ENCODE measurements at regions not wholly inside any gene's neighbourhood (a gene's known extent, or its start where the extent isn't known, plus 50 kb on each side); places are given as distances from the start of the nearest gene placed in this dataset.
"Not testable (repeated sequence)": the region's sequence is repeated elsewhere in the genome, so short reads cannot be mapped to it uniquely, and the experiment has no call there.

- H3K4me1 Mint-ChIP-seq; H3K36me3 Mint-ChIP-seq (ENCODE audit: low read depth); DNase-seq; ATAC-seq; H3K27ac Mint-ChIP-seq; H3K9me3 ChIP-seq (ENCODE audit: control insufficient read depth, low read length, poor library complexity, severe bottlenecking); H3K4me3 Mint-ChIP-seq: not testable (repeated sequence)
- H3K27me3 Mint-ChIP-seq: peaks cover 22% of the 10 kb centered on the region
Observed at GRCh38 chr4:147168200-147168599, 222.5 kb upstream of the TTC29 start.

GRCh38 chr4:147173322-147173721, 227.7 kb upstream of the TTC29 start:
- no peaks in the 10 kb centered on the region for H3K36me3 Mint-ChIP-seq (ENCODE audit: low read depth)
- H3K4me1 Mint-ChIP-seq: no peaks in the 10 kb centered on the region
- ATAC-seq: no peak

GRCh38 chr4:147173797-147174432, 228.3 kb upstream of the TTC29 start:
- H3K27me3 Mint-ChIP-seq: peaks cover 21% of the 10 kb centered on the region
- no peaks in the 10 kb centered on the region for H3K9me3 ChIP-seq (ENCODE audit: control insufficient read depth, low read length, poor library complexity, severe bottlenecking)
- no peak for ATAC-seq
- H3K27ac Mint-ChIP-seq: no peak overlapping the region
- no peak overlapping the region for H3K4me3 Mint-ChIP-seq
- H3K36me3 Mint-ChIP-seq (ENCODE audit: low read depth): no peaks in the 10 kb centered on the region
- DNase-seq: no peak
- no peaks in the 10 kb centered on the region for H3K4me1 Mint-ChIP-seq

More at GRCh38 chr4:147173322-147173721, 227.7 kb upstream of the TTC29 start:
- H3K9me3 ChIP-seq (ENCODE audit: control insufficient read depth, low read length, poor library complexity, severe bottlenecking): no peaks in the 10 kb centered on the region
- no peak for DNase-seq
- no peak overlapping the region for H3K4me3 Mint-ChIP-seq
- H3K27ac Mint-ChIP-seq: no peak overlapping the region
- peaks cover 21% of the 10 kb centered on the region for H3K27me3 Mint-ChIP-seq

- H3K27ac Mint-ChIP-seq: no peak overlapping the region
- no peaks in the 10 kb centered on the region for H3K36me3 Mint-ChIP-seq (ENCODE audit: low read depth)
- no peak overlapping the region for H3K4me3 Mint-ChIP-seq
- H3K9me3 ChIP-seq (ENCODE audit: control insufficient read depth, low read length, poor library complexity, severe bottlenecking): no peaks in the 10 kb centered on the region
- DNase-seq (no peak), ATAC-seq (no peak)
- H3K4me1 Mint-ChIP-seq: no peaks in the 10 kb centered on the region
- peaks cover 21% of the 10 kb centered on the region for H3K27me3 Mint-ChIP-seq
Observed at GRCh38 chr4:147174591-147174990, 228.9 kb upstream of the TTC29 start.

GRCh38 chr4:147175460-147176025, 229.9 kb upstream of the TTC29 start:
- H3K9me3 ChIP-seq (ENCODE audit: control insufficient read depth, low read length, poor library complexity, severe bottlenecking): no peaks in the 10 kb centered on the region
- Mint-ChIP-seq H3K36me3 (ENCODE audit: low read depth) (no peaks in the 10 kb centered on the region), H3K4me3 (no peak overlapping the region), H3K27me3 (peaks cover 21% of the 10 kb centered on the region), H3K27ac (no peak overlapping the region), H3K4me1 (no peaks in the 10 kb centered on the region)
- ATAC-seq (no peak), DNase-seq (no peak)

GRCh38 chr4:147182041-147182440, 236.4 kb upstream of the TTC29 start:
- Mint-ChIP-seq H3K36me3 (ENCODE audit: low read depth) (no peaks in the 10 kb centered on the region), H3K27ac (no peak overlapping the region), H3K27me3 (peaks cover 9% of the 10 kb centered on the region), H3K4me1 (no peaks in the 10 kb centered on the region), H3K4me3 (no peak overlapping the region)
- no peak for ATAC-seq
- no peak for DNase-seq
- no peaks in the 10 kb centered on the region for H3K9me3 ChIP-seq (ENCODE audit: control insufficient read depth, low read length, poor library complexity, severe bottlenecking)

- no peaks in the 10 kb centered on the region for H3K9me3 ChIP-seq (ENCODE audit: control insufficient read depth, low read length, poor library complexity, severe bottlenecking)
- Mint-ChIP-seq H3K4me3 (no peak overlapping the region), H3K27ac (no peak overlapping the region), H3K4me1 (no peaks in the 10 kb centered on the region), H3K36me3 (ENCODE audit: low read depth) (no peaks in the 10 kb centered on the region), H3K27me3 (peaks cover 5% of the 10 kb centered on the region)
- ATAC-seq (no peak), DNase-seq (no peak)
Observed at GRCh38 chr4:147192679-147193078, 247.0 kb upstream of the TTC29 start.

GRCh38 chr4:147194114-147194513, 248.4 kb upstream of the TTC29 start:
- ATAC-seq (no peak), DNase-seq (no peak)
- Mint-ChIP-seq H3K27me3 (peaks cover 5% of the 10 kb centered on the region), H3K4me1 (no peaks in the 10 kb centered on the region), H3K4me3 (no peak overlapping the region), H3K27ac (no peak overlapping the region), H3K36me3 (ENCODE audit: low read depth) (no peaks in the 10 kb centered on the region)
- H3K9me3 ChIP-seq (ENCODE audit: control insufficient read depth, low read length, poor library complexity, severe bottlenecking): no peaks in the 10 kb centered on the region

GRCh38 chr4:147194604-147195003, 248.9 kb upstream of the TTC29 start:
- ATAC-seq (no peak), DNase-seq (no peak)
- Mint-ChIP-seq H3K4me3 (no peak overlapping the region), H3K27me3 (peaks cover 5% of the 10 kb centered on the region), H3K27ac (no peak overlapping the region), H3K4me1 (no peaks in the 10 kb centered on the region), H3K36me3 (ENCODE audit: low read depth) (no peaks in the 10 kb centered on the region)
- no peaks in the 10 kb centered on the region for H3K9me3 ChIP-seq (ENCODE audit: control insufficient read depth, low read length, poor library complexity, severe bottlenecking)

- ATAC-seq: no peak
- no peak overlapping the region for H3K4me3 Mint-ChIP-seq
- H3K27me3 Mint-ChIP-seq: peaks cover 5% of the 10 kb centered on the region
- no peak for DNase-seq
- no peak overlapping the region for H3K27ac Mint-ChIP-seq
- no peaks in the 10 kb centered on the region for H3K36me3 Mint-ChIP-seq (ENCODE audit: low read depth)
- H3K4me1 Mint-ChIP-seq: no peaks in the 10 kb centered on the region
- no peaks in the 10 kb centered on the region for H3K9me3 ChIP-seq (ENCODE audit: control insufficient read depth, low read length, poor library complexity, severe bottlenecking)
Observed at GRCh38 chr4:147195386-147195785, 249.7 kb upstream of the TTC29 start.

GRCh38 chr4:147198411-147199051, 252.9 kb upstream of the TTC29 start:
- H3K27ac Mint-ChIP-seq: no peak overlapping the region
- DNase-seq (no peak), ATAC-seq (no peak)
- H3K4me1 Mint-ChIP-seq: no peaks in the 10 kb centered on the region
- no peaks in the 10 kb centered on the region for H3K9me3 ChIP-seq (ENCODE audit: control insufficient read depth, low read length, poor library complexity, severe bottlenecking)
- no peak overlapping the region for H3K4me3 Mint-ChIP-seq
- peaks cover 5% of the 10 kb centered on the region for H3K27me3 Mint-ChIP-seq
- H3K36me3 Mint-ChIP-seq (ENCODE audit: low read depth): no peaks in the 10 kb centered on the region

GRCh38 chr4:147201016-147201415, 255.4 kb upstream of the TTC29 start:
- no peaks in the 10 kb centered on the region for H3K9me3 ChIP-seq (ENCODE audit: control insufficient read depth, low read length, poor library complexity, severe bottlenecking)
- DNase-seq: no peak
- H3K4me1 Mint-ChIP-seq: no peaks in the 10 kb centered on the region
- no peak overlapping the region for H3K27ac Mint-ChIP-seq
- no peaks in the 10 kb centered on the region for H3K36me3 Mint-ChIP-seq (ENCODE audit: low read depth)
- H3K4me3 Mint-ChIP-seq: no peak overlapping the region
- H3K27me3 Mint-ChIP-seq: no peaks in the 10 kb centered on the region
- ATAC-seq: no peak

- ATAC-seq (no peak), DNase-seq (no peak)
- Mint-ChIP-seq H3K27me3 (no peaks in the 10 kb centered on the region), H3K36me3 (ENCODE audit: low read depth) (no peaks in the 10 kb centered on the region), H3K27ac (no peak overlapping the region), H3K4me3 (no peak overlapping the region), H3K4me1 (no peaks in the 10 kb centered on the region)
- H3K9me3 ChIP-seq (ENCODE audit: control insufficient read depth, low read length, poor library complexity, severe bottlenecking): no peaks in the 10 kb centered on the region
Observed at GRCh38 chr4:147206807-147207206, 261.1 kb upstream of the TTC29 start.

- no peak for ATAC-seq
- no peaks in the 10 kb centered on the region for H3K9me3 ChIP-seq (ENCODE audit: control insufficient read depth, low read length, poor library complexity, severe bottlenecking)
- DNase-seq: no peak
- H3K27ac Mint-ChIP-seq: no peak overlapping the region
- no peaks in the 10 kb centered on the region for H3K4me1 Mint-ChIP-seq
- H3K36me3 Mint-ChIP-seq (ENCODE audit: low read depth): no peaks in the 10 kb centered on the region
- no peak overlapping the region for H3K4me3 Mint-ChIP-seq
- H3K27me3 Mint-ChIP-seq: no peaks in the 10 kb centered on the region
Observed at GRCh38 chr4:147207911-147208310, 262.2 kb upstream of the TTC29 start.
